ENCODE measurements at regions not wholly inside any gene's neighbourhood (a gene's known extent, or its start where the extent isn't known, plus 50 kb on each side); places are given as distances from the start of the nearest gene placed in this dataset.
A peak's percentile ranks its signal among the peaks of the same experiment; 100 is the strongest.
"Not testable (repeated sequence)": the region's sequence is repeated elsewhere in the genome, so short reads cannot be mapped to it uniquely, and the experiment has no call there.

GRCh38 chr10:84743483-84743882 lies 415.1 kb downstream of the CCSER2 start:
- no peak overlapping the region for H3K4me3 ChIP-seq
- no peaks in the 10 kb centered on the region for H3K9me3 ChIP-seq
- DNase-seq: no peak
- intact Hi-C loops (cut with DNase I, micrococcal nuclease): loop anchor here in 1 of 2 donors (5.0 kb wide), 1 partner anchor 131 kb away; no protein-coding TSS in a partner anchor
- H3K4me1 ChIP-seq (ENCODE audit: low read depth): no peaks in the 10 kb centered on the region
- ATAC-seq: no peak
- no peak for TF ChIP-seq CTCF (IDR thresholded peaks at IDR 0.05)
- no peaks in the 10 kb centered on the region for H3K36me3 ChIP-seq (ENCODE audit: low read depth)

DNA sequence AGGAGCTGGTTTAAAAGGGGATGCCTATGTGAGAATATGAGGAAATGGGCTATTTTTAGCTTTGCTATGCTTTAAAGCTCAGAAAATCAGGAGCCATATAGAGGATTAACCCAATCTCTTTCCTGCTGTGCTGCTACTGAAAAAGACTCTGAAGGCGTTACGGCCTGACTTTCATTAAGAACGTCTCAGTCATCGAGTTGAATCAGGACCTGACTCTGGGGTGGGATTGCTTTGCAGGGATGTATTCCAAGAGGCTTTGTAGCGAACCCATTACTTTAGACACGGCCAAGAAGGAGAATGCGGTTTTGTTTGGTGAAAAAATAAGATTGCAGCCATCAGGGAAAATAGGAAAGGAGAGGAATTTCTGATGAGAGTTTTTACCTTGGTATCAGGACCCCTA lies 426.9 kb downstream of the CCSER2 start:
- no peaks in the 10 kb centered on the region for H3K9me3 ChIP-seq
- intact Hi-C loops (cut with DNase I, micrococcal nuclease): no loop called here
- DNase-seq (no peak), ATAC-seq (no peak)
- H3K36me3 ChIP-seq (ENCODE audit: low read depth): no peaks in the 10 kb centered on the region
- TF ChIP-seq CTCF (IDR thresholded peaks at IDR 0.05): no peak
- H3K4me3 ChIP-seq: no peak overlapping the region
- no peaks in the 10 kb centered on the region for H3K4me1 ChIP-seq (ENCODE audit: low read depth)

DNA sequence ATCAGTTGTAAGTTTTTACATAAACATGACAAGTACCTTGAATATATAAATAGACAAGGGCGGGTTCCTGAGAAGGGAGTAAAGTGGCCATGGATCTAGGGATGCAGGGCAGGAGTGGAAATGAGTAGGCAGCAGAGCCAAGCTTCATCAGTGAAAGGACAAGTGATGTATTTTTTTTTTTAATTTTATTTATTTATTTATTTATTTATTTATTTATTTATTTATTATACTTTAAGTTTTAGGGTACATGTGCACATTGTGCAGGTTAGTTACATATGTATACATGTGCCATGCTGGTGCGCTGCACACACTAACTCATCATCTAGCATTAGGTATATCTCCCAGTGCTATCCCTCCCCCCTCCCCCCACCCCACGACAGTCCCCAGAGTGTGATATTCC lies 428.3 kb downstream of the CCSER2 start:
- H3K4me3 ChIP-seq; H3K4me1 ChIP-seq (ENCODE audit: low read depth); ATAC-seq; DNase-seq; intact Hi-C loops (cut with DNase I, micrococcal nuclease); H3K36me3 ChIP-seq (ENCODE audit: low read depth); H3K9me3 ChIP-seq: not testable (repeated sequence)

DNA sequence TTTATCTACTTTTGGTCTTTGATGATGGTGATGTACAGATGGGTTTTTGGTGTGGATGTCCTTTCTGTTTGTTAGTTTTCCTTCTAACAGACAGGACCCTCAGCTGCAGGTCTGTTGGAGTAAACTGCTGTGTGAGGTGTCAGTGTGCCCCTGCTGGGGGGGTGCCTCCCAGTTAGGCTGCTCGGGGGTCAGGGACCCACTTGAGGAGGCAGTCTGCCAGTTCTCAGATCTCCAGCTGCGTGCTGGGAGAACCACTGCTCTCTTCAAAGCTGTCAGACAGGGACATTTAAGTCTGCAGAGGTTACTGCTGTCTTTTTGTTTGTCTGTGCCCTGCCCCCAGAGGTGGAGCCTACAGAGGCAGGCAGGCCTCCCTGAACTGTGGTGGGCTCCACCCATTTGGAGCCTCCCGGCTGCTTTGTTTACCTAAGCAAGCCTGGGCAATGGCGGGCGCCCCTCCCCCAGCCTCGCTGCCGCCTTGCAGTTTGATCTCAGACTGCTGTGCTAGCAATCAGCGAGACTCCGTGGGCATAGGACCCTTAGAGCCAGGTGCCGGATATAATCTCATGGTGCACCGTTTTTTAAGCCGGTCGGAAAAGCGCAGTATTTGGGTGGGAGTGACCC lies 433.7 kb downstream of the CCSER2 start:
- H3K9me3 ChIP-seq; H3K36me3 ChIP-seq (ENCODE audit: low read depth); ATAC-seq; H3K4me1 ChIP-seq (ENCODE audit: low read depth); H3K4me3 ChIP-seq; intact Hi-C loops (cut with DNase I, micrococcal nuclease): not testable (repeated sequence)
- DNase-seq: peak; percentile 40 to 45 (median 40)

- TF ChIP-seq CTCF (IDR thresholded peaks at IDR 0.05): no peak
Measured at GRCh38 chr10:84762754-84763394, 434.5 kb downstream of the CCSER2 start.

DNA sequence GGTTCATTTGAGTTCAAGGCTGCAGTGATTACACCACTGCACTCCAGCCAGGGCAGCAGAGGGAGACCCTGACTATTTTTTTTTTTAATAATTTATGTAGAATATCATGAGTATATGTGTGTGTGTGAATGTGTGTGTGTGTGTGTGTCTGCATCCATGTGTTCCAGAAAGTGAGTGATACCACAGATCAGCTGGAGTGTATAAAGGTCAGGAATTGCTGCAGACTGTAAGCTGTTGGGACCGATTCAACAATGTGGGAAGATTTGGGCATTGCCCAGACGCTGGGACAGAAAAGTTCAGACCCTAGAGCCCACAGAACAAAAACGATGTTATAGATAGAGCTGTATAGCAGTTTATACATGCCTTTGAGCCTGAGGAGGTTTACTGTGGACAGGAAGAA lies 435.6 kb downstream of the CCSER2 start:
- no peak for DNase-seq
- H3K4me3 ChIP-seq: no peak overlapping the region
- H3K36me3 ChIP-seq (ENCODE audit: low read depth): no peaks in the 10 kb centered on the region
- TF ChIP-seq CTCF (IDR thresholded peaks at IDR 0.05): no peak
- no peaks in the 10 kb centered on the region for H3K4me1 ChIP-seq (ENCODE audit: low read depth)
- intact Hi-C loops (cut with DNase I, micrococcal nuclease): no loop called here
- no peak for ATAC-seq
- H3K9me3 ChIP-seq: no peaks in the 10 kb centered on the region

More at GRCh38 chr10:84762754-84763394, 434.5 kb downstream of the CCSER2 start:
- no peak for DNase-seq
- Histone ChIP-seq H3K4me1 (ENCODE audit: low read depth) (no peaks in the 10 kb centered on the region), H3K9me3 (no peaks in the 10 kb centered on the region), H3K4me3 (no peak overlapping the region), H3K36me3 (ENCODE audit: low read depth) (no peaks in the 10 kb centered on the region)
- ATAC-seq: no peak
- intact Hi-C loops (cut with DNase I, micrococcal nuclease): no loop called here

Data from mucosa of descending colon (tissue), 3 donors.